Erythroblast (primary cell): ENCODE measurements at regions not wholly inside any gene's neighbourhood (a gene's known extent, or its start where the extent isn't known, plus 50 kb on each side); places are given as distances from the start of the nearest gene placed in this dataset.
A peak's percentile ranks its signal among the peaks of the same experiment; 100 is the strongest.
"Not testable (repeated sequence)": the region's sequence is repeated elsewhere in the genome, so short reads cannot be mapped to it uniquely, and the experiment has no call there.

Experiments
- DNase-seq, 2 experiments: peaks; one replicate each; lab custom pipeline; 2025; lab: John Stamatoyannopoulos, UW
- GATA1 ChIP-seq: IDR thresholded peaks from 2 replicates; pipeline ENCODE4 v1.6.1; 2011; ENCODE audit warnings: low read depth, mild to moderate bottlenecking, control low read depth, low read length, moderate library complexity
- POLR2A ChIP-seq: IDR thresholded peaks from 2 replicates; pipeline ENCODE4 v1.6.1; 2011; ENCODE audit warnings: mild to moderate bottlenecking, low read length

DNA sequence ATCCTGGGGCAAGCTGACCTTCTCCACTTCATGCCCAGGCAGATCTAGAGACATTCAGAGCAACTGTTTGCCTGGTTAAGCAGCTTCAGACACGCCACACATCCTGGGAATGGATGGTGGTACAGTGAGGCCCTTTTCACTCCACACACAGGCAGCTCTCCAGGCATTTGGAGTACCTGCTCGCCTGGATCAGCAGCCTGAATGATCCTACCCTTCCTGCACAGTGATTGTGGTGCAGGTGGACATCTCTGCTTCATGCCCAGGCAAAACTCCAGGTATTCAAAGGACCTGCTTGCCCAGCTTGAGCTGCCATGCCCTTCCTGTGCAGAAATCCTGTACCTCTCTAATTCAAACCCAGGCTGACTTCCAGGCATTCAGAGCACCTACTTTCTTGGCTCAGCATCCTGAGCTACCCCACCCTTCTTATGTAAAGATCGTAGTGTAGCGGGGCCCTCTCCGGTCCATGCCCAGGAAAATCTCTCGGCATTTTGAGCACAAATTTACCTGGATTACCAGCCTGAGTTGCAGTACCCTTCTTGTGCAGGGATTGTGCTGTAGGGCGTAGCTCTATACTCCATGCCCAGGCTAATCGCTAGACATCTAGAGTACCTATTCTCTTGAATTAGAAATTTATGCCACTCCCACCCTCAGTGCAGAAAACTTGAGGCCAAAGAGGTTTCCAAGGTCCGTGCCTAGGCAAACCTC is 972.8 kb downstream of the ANKRD7 start:
- no peak for TF ChIP-seq POLR2A
- no peak for TF ChIP-seq GATA1
- DNase-seq = no peak

DNA sequence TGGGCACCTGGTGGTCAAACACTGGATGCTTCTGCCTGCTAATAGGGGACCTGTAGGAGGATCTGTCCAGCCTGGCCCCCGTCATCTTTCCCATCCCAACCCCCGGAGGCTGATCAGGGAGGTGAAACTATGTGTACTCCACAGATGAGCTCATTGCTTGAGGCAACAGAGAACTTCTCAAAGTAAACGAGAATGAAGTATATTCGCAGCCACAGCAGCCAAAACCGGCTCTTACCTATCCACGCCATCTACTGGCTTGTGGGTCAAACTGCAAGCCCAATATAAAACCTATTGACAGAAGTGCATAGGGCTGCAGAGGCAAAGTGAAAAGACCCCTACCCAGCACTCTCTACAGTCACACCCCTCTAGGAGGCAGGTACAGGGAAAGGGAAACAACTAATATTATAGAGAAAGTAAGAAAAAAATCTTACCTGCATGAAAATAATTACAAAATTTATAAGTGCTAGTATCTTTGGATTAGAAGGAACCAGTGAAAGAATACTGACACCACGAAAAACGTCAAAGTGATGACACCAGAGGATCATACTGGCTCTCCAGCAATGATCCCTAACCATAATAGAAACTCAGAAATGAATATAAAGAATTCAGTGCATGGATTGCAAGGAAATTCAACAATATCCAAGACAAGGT is 973.5 kb downstream of the ANKRD7 start:
- peak; percentile 34 to 40 for DNase-seq
- TF ChIP-seq POLR2A = no peak
- no peak for TF ChIP-seq GATA1

- TF ChIP-seq POLR2A (no peak), GATA1 (no peak)
These were observed 995.2 kb downstream of the ANKRD7 start for GRCh38 chr7:119219663-119220062.

DNA sequence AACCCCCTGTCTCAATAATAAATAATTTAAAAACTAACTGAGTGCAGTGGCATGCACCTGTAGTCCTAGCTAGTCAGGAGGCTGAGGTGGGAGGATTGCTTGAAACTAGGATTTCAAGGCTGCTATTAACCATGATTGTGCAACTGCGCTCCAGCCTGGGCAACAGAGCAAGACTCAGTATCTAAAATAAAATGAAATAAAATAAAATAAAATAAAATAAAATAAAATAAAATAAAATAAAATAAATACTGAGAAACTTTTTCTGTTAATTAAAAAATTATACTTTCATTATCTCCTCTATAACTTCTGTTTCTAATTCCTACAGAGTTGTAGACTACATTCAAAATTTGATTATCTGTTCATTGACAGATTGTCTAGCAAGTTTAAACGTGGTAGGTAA is 999.4 kb downstream of the ANKRD7 start:
- TF ChIP-seq POLR2A (no peak), GATA1 (no peak)

More at GRCh38 chr7:119219663-119220062, 995.2 kb downstream of the ANKRD7 start:
- DNase-seq = no peak

GRCh38 chr7:119228482-119228881 is 1004.0 kb downstream of the ANKRD7 start:
- TF ChIP-seq POLR2A (no peak), GATA1 (no peak)
- DNase-seq = no peak

More for the DNA sequence above, 999.4 kb downstream of the ANKRD7 start:
- no peak for DNase-seq

DNA sequence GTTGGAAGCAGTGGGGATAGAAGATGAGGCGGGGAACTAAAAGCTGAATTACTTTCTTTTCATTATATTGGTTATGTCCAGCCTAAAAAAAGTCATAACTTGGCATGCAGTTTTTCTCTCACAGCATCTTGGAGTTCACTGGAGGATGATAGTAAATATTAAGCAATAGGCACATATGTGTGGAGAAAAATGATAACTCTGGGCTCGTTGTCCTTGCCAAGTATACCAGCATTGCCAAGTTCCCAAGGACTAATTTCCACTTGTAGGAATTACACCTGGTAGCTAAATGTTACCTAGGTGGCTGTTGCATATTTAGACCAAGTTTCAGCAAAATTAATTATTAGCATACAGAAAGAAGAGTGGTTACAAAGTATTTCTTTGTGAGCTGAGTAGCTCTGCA is 1007.6 kb downstream of the ANKRD7 start:
- no peak for DNase-seq
- TF ChIP-seq GATA1 (no peak), POLR2A (no peak)

- DNase-seq = no peak
- TF ChIP-seq GATA1 = no peak
- TF ChIP-seq POLR2A = no peak
These were observed 1008.5 kb downstream of the ANKRD7 start for GRCh38 chr7:119233015-119233414.

DNA sequence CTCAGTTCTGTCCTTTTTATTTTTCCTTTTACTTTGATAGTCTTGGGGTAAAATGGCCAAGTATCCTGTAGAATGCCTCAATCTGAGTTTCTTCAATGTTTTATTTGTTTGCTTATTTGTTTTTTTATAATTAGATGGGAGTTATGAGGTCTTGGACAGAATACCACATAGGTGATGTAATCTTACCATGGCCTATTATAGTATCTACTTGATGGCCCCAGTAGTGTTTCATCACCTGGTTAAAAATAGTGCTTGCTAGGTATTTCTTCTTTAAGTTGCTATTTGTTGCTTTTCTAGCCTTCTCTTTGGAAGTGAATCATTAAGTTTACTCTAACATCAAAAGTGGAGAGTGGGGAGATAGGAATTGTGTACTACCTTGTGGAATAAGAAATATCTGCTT is 1020.0 kb upstream of the KCND2 start:
- TF ChIP-seq POLR2A (no peak), GATA1 (no peak)
- DNase-seq = no peak

GRCh38 chr7:119254742-119255141 is 1018.2 kb upstream of the KCND2 start:
- TF ChIP-seq GATA1 (no peak), POLR2A (no peak)
- DNase-seq = no peak

DNA sequence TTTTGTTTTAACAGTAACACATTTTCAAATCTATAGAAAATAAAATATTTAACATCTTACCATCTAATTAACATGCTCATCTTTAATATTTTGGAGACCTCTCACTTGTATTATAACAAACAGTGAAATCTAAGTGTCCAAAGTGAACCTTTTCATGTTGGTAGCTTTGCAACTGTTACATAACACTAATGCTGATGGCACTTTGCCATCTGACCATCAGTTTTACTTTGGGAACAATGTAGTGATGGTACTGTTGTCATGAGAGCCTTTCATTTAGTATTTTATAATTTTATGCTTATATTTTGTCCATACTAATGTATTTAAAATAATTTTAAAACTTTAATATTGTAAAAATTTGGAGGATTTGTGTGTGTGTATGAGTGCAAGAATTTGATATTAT is 1017.0 kb upstream of the KCND2 start:
- no peak for DNase-seq
- TF ChIP-seq GATA1 (no peak), POLR2A (no peak)

DNA sequence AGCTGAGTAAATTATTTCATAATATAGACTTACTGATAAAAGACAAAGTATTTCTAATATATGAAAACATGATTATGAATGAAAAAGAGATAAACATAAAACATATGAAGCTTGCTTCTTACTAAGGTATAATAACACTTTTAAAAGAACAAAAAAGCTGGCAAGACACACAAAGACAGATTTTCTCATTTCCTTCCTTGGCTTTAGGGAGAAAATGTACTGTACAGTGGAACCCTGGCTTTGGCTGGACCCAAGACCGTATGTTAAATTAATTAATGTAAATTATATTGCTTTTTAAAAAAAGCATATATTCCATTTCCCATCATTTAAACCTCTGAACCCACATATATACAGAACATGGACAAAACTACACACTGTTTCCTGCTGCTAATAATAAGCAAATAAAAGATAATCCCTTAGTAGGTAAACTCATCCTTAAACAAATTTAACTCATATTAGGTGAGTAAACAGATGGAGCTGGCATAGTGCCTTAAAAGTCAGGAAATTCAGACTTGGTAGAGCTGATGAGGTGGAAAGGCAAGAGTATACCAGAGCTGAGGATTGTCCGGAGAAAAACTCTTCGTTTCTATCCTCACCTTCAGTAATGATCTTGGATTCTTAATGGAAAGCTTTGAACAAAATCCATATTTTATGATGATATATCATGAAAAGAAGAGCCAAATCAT is 1016.4 kb upstream of the KCND2 start:
- TF ChIP-seq POLR2A (no peak), GATA1 (no peak)
- no peak for DNase-seq

DNA sequence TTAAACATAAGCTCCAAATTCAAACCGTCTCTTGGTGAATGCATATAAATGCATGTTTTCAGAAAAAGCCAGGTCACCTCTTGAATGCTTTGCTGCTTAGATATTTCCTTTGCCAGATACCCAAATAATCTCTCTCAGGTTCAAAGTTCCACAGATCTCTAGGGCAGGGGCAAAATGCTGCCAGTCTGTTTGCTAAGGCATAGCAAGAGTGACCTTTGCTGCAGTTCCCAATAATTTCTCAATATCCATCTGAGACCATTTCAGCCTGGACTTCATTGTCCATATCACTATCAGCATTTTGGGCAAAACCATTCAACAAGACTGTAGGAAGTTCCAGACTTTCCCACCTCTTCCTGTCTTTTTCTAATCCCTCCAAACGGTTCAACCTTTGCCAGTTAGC is 1006.2 kb upstream of the KCND2 start:
- not testable (repeated sequence) for DNase-seq

- peak; percentile 51 to 69 for DNase-seq
- TF ChIP-seq POLR2A (no peak), GATA1 (no peak)
These were observed 1002.9 kb upstream of the KCND2 start for GRCh38 chr7:119270045-119270464.

GRCh38 chr7:119270644-119271043 is 1002.3 kb upstream of the KCND2 start:
- TF ChIP-seq GATA1 = no peak
- TF ChIP-seq POLR2A = no peak
- no peak for DNase-seq
